HG02642 (cell line): ENCODE measurements at regions not wholly inside any gene's neighbourhood (a gene's known extent, or its start where the extent isn't known, plus 50 kb on each side); places are given as distances from the start of the nearest gene placed in this dataset.
"Not testable (repeated sequence)": the region's sequence is repeated elsewhere in the genome, so short reads cannot be mapped to it uniquely, and the experiment has no call there.

Experiments
- ATAC-seq: cut with Tn5 transposase; IDR thresholded peaks from one replicate; pipeline ENCODE4 v1.9.1; 2021; ENCODE audit warnings: mild to moderate bottlenecking; ENCODE audit not compliant: unreplicated experiment, poor library complexity

DNA sequence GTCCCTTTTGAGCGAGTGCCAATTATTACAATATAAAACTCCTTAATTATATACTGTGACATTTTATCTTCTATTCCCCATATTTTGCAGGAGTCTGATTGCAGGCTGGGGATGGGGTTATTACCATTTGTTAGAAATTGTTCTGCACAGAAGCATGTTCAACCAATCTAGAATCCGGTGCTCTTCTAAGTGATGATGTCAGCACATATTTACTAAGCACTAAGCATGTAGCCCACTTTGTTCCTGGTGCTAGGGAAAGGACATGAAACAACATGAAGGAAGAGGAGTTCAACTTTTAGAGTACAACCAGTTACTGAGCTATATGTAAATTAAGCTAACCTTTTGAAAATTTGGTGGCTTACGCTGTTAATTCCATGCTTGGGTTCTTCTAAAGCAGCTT lies 52.8 kb upstream of the IL1RAPL2 start:
- ATAC-seq = no peak

DNA sequence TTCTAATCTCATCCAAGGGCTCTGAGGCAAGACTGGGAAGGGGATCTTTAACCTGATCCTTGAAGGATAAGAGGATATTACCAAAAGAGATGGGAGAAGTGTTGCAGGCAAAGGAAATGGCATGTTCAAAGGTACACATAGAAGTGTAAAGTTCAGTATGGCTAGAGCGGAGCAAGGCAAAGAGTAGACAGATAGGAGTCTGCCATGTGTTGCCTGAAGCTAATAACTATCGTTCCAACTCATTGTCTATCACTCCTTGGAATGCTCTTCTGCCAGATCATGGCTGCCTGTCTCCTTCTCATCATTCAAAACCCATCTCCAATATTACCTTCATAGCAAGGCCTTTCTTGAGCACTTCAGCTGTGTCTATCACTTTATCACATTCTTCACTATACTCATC lies 55.2 kb upstream of the IL1RAPL2 start:
- ATAC-seq = no peak

- no peak for ATAC-seq
Observed at GRCh38 chrX:104502460-104502859, 63.5 kb upstream of the IL1RAPL2 start.

DNA sequence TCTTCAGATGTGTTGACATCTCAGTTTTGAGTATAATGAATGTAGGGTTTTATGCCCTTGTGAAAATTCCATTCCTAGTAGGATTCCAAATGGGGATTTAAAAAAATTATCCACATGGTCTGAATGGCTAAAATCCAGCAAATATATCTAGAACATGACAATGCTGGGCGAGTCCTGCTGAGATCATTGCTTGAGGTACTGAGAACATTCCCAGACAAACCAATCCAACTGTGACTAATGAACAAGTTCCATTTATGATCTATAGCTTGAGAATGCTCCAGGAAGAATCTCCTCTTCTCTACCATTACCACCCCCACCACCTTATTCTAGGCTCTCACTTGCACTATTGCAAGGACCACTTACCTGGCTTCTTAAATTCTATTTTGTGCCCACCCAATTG lies 77.2 kb upstream of the IL1RAPL2 start:
- ATAC-seq = no peak

DNA sequence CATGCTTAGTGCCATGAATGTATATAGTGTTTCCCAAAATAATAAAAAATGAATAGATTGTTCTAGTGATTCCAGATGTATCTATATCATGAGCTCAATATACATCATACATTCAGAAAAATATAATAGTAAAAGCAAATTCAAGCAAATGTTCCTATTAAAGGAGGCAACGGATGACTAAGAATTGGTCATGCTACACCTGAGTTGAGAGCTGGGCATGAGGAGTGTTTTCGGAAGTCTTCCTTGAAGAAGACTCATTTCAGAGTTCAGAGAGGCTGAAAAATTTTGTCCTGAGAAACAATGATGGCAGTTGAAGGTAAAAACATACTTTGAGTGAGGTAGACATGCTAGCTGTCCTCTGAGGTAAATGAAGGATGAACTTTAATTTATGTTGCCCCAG lies 79.3 kb upstream of the IL1RAPL2 start:
- no peak for ATAC-seq

GRCh38 chrX:104482757-104483156 lies 83.2 kb upstream of the IL1RAPL2 start:
- no peak for ATAC-seq

- ATAC-seq = no peak
Observed at GRCh38 chrX:104469771-104470170, 96.2 kb upstream of the IL1RAPL2 start.

DNA sequence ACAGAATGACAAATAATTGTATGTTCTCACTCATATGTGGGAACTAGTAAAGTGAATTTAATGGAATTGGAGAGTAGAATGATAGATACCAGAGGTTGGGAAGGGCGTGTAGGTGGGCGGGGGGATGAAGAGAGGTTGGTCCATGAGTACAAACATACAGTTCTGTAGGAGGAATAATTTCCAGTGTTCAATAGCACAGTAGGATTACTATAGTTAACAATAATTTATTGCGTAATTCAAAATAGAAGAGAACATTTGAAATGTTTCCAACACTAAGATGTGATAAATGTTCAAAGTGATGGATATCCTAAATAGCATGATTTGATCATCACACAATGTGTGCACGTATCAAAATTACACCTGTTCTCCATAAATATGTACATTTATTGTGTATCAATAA lies 106.2 kb upstream of the IL1RAPL2 start:
- no peak for ATAC-seq

DNA sequence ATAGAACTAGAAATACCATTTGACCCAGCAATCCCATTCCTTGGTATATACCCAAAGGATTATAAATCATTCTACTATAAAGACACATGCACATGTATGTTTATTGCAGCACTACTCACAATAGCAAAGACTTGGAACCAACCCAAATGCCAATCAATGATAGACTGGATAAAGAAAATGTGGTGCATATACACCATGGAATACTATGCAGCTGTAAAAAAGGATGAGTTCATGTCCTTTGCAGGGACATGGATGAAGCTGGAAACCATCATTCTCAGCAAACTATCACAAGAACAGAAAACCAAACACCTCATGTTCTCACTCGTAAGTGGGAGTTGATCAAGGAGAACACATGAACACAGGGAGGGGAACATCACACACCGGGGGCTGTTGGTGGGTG lies 108.9 kb upstream of the IL1RAPL2 start:
- ATAC-seq = not testable (repeated sequence)

DNA sequence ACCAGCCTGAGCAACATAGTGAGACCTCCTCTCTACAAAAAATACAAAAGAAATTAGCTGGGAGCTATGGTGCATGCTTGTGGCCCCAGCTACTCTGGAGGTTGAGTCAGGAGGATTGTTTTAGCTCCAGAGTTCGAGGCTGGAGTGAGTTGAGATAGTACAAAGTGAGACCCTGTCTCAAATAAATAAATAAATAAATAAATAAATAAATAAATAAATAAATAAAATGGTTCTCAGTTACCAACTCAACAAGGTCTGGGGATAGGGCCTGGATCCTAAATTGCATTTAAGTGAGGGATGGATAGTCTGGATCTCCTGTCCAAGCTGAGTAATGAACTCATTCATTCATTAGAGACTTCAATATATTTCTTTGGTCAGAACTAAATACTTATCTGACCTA lies 115.7 kb upstream of the IL1RAPL2 start:
- ATAC-seq = no peak

GRCh38 chrX:104445591-104445990 lies 120.4 kb upstream of the IL1RAPL2 start:
- ATAC-seq = no peak

- ATAC-seq = no peak
Observed at GRCh38 chrX:104435249-104435648, 130.8 kb upstream of the IL1RAPL2 start.

DNA sequence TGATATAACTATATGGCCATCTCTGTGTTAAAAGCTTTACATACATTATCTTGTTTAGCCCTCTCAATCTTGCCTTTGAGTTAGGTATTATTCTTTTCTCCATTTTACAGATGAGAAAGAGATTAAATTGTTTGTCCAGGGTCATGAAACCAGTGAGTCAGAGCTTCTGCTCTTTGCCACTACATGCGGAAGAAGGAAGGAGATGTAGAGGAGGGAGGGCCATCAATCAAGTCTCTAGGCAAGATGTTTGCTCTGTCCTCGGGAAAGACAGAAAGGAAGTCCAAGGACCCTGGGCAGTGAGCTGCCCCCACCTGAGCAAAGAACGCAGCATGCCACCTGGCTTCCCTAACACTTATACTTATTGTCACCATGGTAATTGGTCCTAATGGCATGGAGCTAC lies 133.7 kb upstream of the IL1RAPL2 start:
- no peak for ATAC-seq

DNA sequence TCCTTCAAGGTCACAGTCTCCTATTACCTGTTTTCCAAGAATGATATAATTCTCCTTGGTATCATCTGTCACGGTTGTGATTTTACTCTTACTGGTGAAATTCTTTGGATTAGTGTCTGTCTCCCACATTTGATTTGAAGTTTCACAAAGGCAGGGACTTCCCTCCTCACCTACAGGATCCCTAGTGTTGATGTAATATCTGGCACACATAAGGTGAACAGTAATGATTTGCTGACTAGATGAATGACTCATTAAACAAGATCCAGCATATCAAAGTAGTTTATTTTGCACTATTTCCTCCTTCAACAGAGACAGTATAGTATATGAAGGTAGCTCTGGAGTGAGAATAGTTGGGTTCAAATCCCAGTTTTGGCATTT lies 135.3 kb upstream of the IL1RAPL2 start:
- no peak for ATAC-seq

GRCh38 chrX:104430072-104430741 lies 135.8 kb upstream of the IL1RAPL2 start:
- no peak for ATAC-seq

- no peak for ATAC-seq
Observed at GRCh38 chrX:104428231-104428630, 137.8 kb upstream of the IL1RAPL2 start.

GRCh38 chrX:104427693-104428092 lies 138.3 kb upstream of the IL1RAPL2 start:
- ATAC-seq = no peak

DNA sequence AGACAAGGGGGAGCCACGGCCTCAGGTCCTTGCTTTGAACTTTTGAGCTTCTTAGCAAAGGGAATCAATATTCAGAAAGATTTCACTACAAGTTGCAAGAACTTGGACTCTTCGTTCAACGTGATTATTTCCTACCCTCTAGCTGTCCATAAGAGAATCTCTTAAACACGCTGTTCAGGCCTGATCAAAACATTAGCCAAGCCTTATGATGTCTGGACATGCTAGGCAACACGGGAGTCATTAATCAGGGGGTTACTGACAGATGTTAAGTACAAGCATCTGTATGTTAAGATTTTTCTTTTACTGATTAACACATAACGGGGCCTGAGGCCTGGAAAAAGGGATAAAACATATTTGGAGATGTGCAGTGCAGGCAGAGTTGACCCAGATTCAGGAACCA lies 138.9 kb upstream of the IL1RAPL2 start:
- ATAC-seq = no peak

DNA sequence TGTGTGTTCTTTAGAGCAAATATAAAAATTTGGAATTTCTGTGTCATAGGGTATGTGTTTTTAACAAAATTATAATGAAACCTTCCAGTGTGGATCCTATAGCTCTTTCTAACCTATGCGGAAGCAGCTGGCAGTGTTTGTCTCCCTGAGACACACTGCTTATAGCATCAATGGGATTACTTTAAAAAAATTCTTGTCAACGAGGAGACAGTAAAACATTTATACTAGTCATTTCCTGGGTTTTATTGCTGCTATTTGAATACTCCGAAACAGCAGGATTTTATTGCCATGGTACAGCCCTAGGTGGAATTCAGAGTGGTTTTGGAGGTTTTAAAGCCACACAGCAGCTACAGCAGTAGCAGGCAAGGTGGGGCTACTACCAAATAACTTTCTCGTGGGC lies 145.1 kb upstream of the IL1RAPL2 start:
- ATAC-seq = no peak

- no peak for ATAC-seq
Observed at GRCh38 chrX:104419926-104420325, 146.1 kb upstream of the IL1RAPL2 start.

- ATAC-seq = no peak
Observed at GRCh38 chrX:104419211-104419610, 146.8 kb upstream of the IL1RAPL2 start.

- ATAC-seq = no peak
Observed at GRCh38 chrX:104411800-104412199, 154.2 kb upstream of the IL1RAPL2 start.

GRCh38 chrX:104400387-104400786 lies 145.7 kb upstream of the ESX1 start:
- ATAC-seq = no peak
